ENCODE measurements at regions not wholly inside any gene's neighbourhood (a gene's known extent, or its start where the extent isn't known, plus 50 kb on each side); places are given as distances from the start of the nearest gene placed in this dataset.

- no peak overlapping the region for H3K27ac ChIP-seq (ENCODE audit: low read depth in 2 of 2, low read length in 2 of 2)
- H3K36me3 ChIP-seq (ENCODE audit: control insufficient read depth in 2 of 3, insufficient read depth in 3 of 3, low read length in 3 of 3): no peaks in the 10 kb centered on the region
- H3K4me1 ChIP-seq (ENCODE audit: control insufficient read depth in 2 of 3, insufficient read depth in 2 of 3, low read depth in 1 of 3, low read length in 3 of 3): no peaks in the 10 kb centered on the region
- intact Hi-C loops (cut with DNase I): no loop called here
- H3K9me3 ChIP-seq (ENCODE audit: control insufficient read depth in 2 of 3, insufficient read depth in 1 of 3, low read length in 3 of 3): no peaks in the 10 kb centered on the region
- no peak for DNase-seq
- H3K4me3 ChIP-seq (ENCODE audit: low read length in 3 of 3): no peak overlapping the region
- TF ChIP-seq CTCF (IDR thresholded peaks at IDR 0.05; ENCODE audit: borderline replicate concordance, extremely low read depth, insufficient read depth): no peak
- no peak overlapping the region for H3K9ac ChIP-seq (ENCODE audit: low read length in 3 of 3)
- no peak for FAIRE-seq
- no peaks in the 10 kb centered on the region for H3K27me3 ChIP-seq (ENCODE audit: control insufficient read depth, insufficient read depth, low read length)
Measured at GRCh38 chr6:120682145-120682544, 652.1 kb downstream of the TBC1D32 start.

DNA sequence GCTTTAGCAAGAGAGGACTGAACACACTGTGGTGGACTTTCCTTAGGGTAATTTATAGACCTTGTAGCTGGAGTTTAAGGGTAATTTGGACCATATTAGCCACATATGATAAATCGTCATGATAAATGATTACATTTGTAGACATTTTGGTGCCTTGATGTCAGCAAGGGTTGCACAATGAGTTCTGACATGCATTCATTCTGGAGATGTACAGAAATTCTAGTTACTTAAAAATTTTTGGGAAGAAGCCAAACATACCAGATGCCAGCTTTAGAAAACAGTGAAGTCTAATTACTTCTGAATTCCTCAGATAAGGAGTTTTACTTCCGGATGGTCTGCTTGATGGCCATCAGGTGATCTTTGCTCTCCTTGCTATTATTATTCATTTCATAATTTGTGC, 653.1 kb downstream of the TBC1D32 start:
- no peak overlapping the region for H3K9ac ChIP-seq (ENCODE audit: low read length in 3 of 3)
- no peak for FAIRE-seq
- peak in 2 of 5 donors; percentile 3 to 39 for DNase-seq
- H3K4me1 ChIP-seq (ENCODE audit: control insufficient read depth in 2 of 3, insufficient read depth in 2 of 3, low read depth in 1 of 3, low read length in 3 of 3): no peaks in the 10 kb centered on the region
- no peak overlapping the region for H3K4me3 ChIP-seq (ENCODE audit: low read length in 3 of 3)
- H3K9me3 ChIP-seq (ENCODE audit: control insufficient read depth in 2 of 3, insufficient read depth in 1 of 3, low read length in 3 of 3): no peaks in the 10 kb centered on the region
- intact Hi-C loops (cut with DNase I): no loop called here
- H3K27ac ChIP-seq (ENCODE audit: low read depth in 2 of 2, low read length in 2 of 2): no peak overlapping the region
- TF ChIP-seq CTCF (IDR thresholded peaks at IDR 0.05; ENCODE audit: borderline replicate concordance, extremely low read depth, insufficient read depth): no peak
- H3K36me3 ChIP-seq (ENCODE audit: control insufficient read depth in 2 of 3, insufficient read depth in 3 of 3, low read length in 3 of 3): no peaks in the 10 kb centered on the region
- H3K27me3 ChIP-seq (ENCODE audit: control insufficient read depth, insufficient read depth, low read length): no peaks in the 10 kb centered on the region

GRCh38 chr6:120675886-120676285, 658.4 kb downstream of the TBC1D32 start:
- no peak overlapping the region for H3K4me3 ChIP-seq (ENCODE audit: low read length in 3 of 3)
- no peak overlapping the region for H3K9ac ChIP-seq (ENCODE audit: low read length in 3 of 3)
- no peaks in the 10 kb centered on the region for H3K36me3 ChIP-seq (ENCODE audit: control insufficient read depth in 2 of 3, insufficient read depth in 3 of 3, low read length in 3 of 3)
- H3K27ac ChIP-seq (ENCODE audit: low read depth in 2 of 2, low read length in 2 of 2): no peak overlapping the region
- TF ChIP-seq CTCF (IDR thresholded peaks at IDR 0.05; ENCODE audit: borderline replicate concordance, extremely low read depth, insufficient read depth): no peak
- intact Hi-C loops (cut with DNase I): no loop called here
- H3K4me1 ChIP-seq (ENCODE audit: control insufficient read depth in 2 of 3, insufficient read depth in 2 of 3, low read depth in 1 of 3, low read length in 3 of 3): no peaks in the 10 kb centered on the region
- H3K9me3 ChIP-seq (ENCODE audit: control insufficient read depth in 2 of 3, insufficient read depth in 1 of 3, low read length in 3 of 3): no peaks in the 10 kb centered on the region
- H3K27me3 ChIP-seq (ENCODE audit: control insufficient read depth, insufficient read depth, low read length): no peaks in the 10 kb centered on the region
- no peak for FAIRE-seq
- DNase-seq: no peak

- intact Hi-C loops (cut with DNase I): no loop called here
- no peak overlapping the region for H3K9ac ChIP-seq (ENCODE audit: low read length in 3 of 3)
- peak in 1 of 5 donors; percentile 3 for DNase-seq
- no peaks in the 10 kb centered on the region for H3K36me3 ChIP-seq (ENCODE audit: control insufficient read depth in 2 of 3, insufficient read depth in 3 of 3, low read length in 3 of 3)
- FAIRE-seq: no peak
- H3K4me1 ChIP-seq (ENCODE audit: control insufficient read depth in 2 of 3, insufficient read depth in 2 of 3, low read depth in 1 of 3, low read length in 3 of 3): no peaks in the 10 kb centered on the region
- H3K4me3 ChIP-seq (ENCODE audit: low read length in 3 of 3): no peak overlapping the region
- H3K27me3 ChIP-seq (ENCODE audit: control insufficient read depth, insufficient read depth, low read length): no peaks in the 10 kb centered on the region
- H3K27ac ChIP-seq (ENCODE audit: low read depth in 2 of 2, low read length in 2 of 2): no peak overlapping the region
- peaks cover 0 to under 1% (median 0%) of the 10 kb centered on the region in 3 donors for H3K9me3 ChIP-seq (ENCODE audit: control insufficient read depth in 2 of 3, insufficient read depth in 1 of 3, low read length in 3 of 3)
- no peak for TF ChIP-seq CTCF (IDR thresholded peaks at IDR 0.05; ENCODE audit: borderline replicate concordance, extremely low read depth, insufficient read depth)
Measured at GRCh38 chr6:120671519-120671918, 662.8 kb downstream of the TBC1D32 start.

All from kidney (tissue), 13 donors.